Right hindlimb (tissue), 1 donor: ENCODE measurements at regions not wholly inside any gene's neighbourhood (a gene's known extent, or its start where the extent isn't known, plus 50 kb on each side); places are given as distances from the start of the nearest gene placed in this dataset.

Source experiments
- DNase-seq: peaks from one replicate; pipeline ENCODE4 v3.0.0-alpha.2; 2018

- no peak for DNase-seq
These were observed 489.3 kb downstream of the GALC start for GRCh38 chr14:87503711-87504110.

GRCh38 chr14:87497301-87497700, 495.7 kb downstream of the GALC start:
- no peak for DNase-seq

GRCh38 chr14:87494010-87494409, 499.0 kb downstream of the GALC start:
- no peak for DNase-seq

- DNase-seq = peak; percentile 34
These were observed 500.4 kb downstream of the GALC start for GRCh38 chr14:87492561-87492960.

- no peak for DNase-seq
These were observed 501.2 kb downstream of the GALC start for GRCh38 chr14:87491816-87492215.

GRCh38 chr14:87489196-87489819, 503.7 kb downstream of the GALC start:
- DNase-seq = no peak

- no peak for DNase-seq
These were observed 509.4 kb downstream of the GALC start for GRCh38 chr14:87483271-87484260.

GRCh38 chr14:87468531-87468930, 524.5 kb downstream of the GALC start:
- DNase-seq = no peak

- no peak for DNase-seq
These were observed 525.4 kb downstream of the GALC start for GRCh38 chr14:87467578-87467977.

GRCh38 chr14:87465770-87466169, 527.2 kb downstream of the GALC start:
- no peak for DNase-seq

GRCh38 chr14:87461704-87462103, 531.3 kb downstream of the GALC start:
- no peak for DNase-seq

GRCh38 chr14:87457720-87458119, 535.3 kb downstream of the GALC start:
- DNase-seq = no peak

GRCh38 chr14:87450193-87450592, 542.8 kb downstream of the GALC start:
- no peak for DNase-seq

- no peak for DNase-seq
These were observed 544.0 kb downstream of the GALC start for GRCh38 chr14:87449016-87449415.

- DNase-seq = no peak
These were observed 549.2 kb downstream of the GALC start for GRCh38 chr14:87443787-87444186.

GRCh38 chr14:87443039-87443438, 549.9 kb downstream of the GALC start:
- no peak for DNase-seq

GRCh38 chr14:87437158-87437557, 555.8 kb downstream of the GALC start:
- no peak for DNase-seq

GRCh38 chr14:87434680-87435079, 558.3 kb downstream of the GALC start:
- no peak for DNase-seq

- DNase-seq = no peak
These were observed 559.0 kb downstream of the GALC start for GRCh38 chr14:87434011-87434410.

- no peak for DNase-seq
These were observed 560.3 kb downstream of the GALC start for GRCh38 chr14:87432698-87433097.

GRCh38 chr14:87430810-87431209, 562.2 kb downstream of the GALC start:
- no peak for DNase-seq

- no peak for DNase-seq
These were observed 562.8 kb downstream of the GALC start for GRCh38 chr14:87430214-87430613.

GRCh38 chr14:87419925-87420324, 573.1 kb downstream of the GALC start:
- no peak for DNase-seq

GRCh38 chr14:87411370-87411769, 581.6 kb downstream of the GALC start:
- no peak for DNase-seq
